Body of pancreas (tissue), 4 donors: ENCODE measurements at regions not wholly inside any gene's neighbourhood (a gene's known extent, or its start where the extent isn't known, plus 50 kb on each side); places are given as distances from the start of the nearest gene placed in this dataset.

Experiments
- POLR2A ChIP-seq, 3 donors: fragments of 450-650 bp; IDR thresholded peaks; one replicate each; pipeline ENCODE4 v1.6.1; 2016; ENCODE audit warnings: antibody characterized with exemption in 3 of 3, mild to moderate bottlenecking in 2 of 3
- TF ChIP-seq, protein P1 (sequence below), 7 experiments: fragments of 450-650 bp in 4 of 7; fragments of 200-600 bp in 3 of 7; sonication (generic) in 3 of 7; IDR thresholded peaks; one replicate each; pipeline ENCODE4 v1.5.1; 2016 to 2019; ENCODE audit warnings: antibody characterized with exemption in 7 of 7

DNA sequence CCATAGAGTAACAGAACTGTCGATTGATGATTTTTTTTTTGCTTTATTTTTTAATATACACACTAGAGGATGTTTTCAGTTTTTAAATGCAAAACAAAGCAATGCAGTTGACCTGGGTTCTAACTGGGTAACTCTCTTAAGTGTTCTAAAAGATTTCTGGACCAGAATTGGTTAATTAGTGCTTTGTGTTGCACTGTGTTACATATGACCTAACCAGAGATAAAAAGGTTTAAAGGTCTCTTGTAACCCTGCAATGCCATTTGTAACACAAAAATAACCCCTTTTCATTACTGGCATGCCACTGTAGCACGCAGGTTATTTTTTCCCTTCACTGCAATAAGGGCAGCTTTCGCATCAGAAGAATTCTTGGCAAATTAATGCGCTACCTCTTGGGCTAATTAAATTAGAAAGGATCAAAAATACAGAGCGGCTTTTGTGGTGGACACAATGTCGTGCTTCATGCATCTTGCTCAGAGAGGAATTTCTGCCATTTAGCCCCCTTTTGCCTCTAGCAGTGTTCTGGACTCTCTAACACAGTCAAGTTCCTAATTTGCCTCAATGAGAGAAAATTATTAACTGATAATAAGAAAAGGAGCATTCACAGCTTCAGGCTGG is 250.8 kb upstream of the ZEB2 start:
- TF ChIP-seq POLR2A (IDR thresholded peaks at IDR 0.05): no peak
- TF ChIP-seq, protein P1, sequence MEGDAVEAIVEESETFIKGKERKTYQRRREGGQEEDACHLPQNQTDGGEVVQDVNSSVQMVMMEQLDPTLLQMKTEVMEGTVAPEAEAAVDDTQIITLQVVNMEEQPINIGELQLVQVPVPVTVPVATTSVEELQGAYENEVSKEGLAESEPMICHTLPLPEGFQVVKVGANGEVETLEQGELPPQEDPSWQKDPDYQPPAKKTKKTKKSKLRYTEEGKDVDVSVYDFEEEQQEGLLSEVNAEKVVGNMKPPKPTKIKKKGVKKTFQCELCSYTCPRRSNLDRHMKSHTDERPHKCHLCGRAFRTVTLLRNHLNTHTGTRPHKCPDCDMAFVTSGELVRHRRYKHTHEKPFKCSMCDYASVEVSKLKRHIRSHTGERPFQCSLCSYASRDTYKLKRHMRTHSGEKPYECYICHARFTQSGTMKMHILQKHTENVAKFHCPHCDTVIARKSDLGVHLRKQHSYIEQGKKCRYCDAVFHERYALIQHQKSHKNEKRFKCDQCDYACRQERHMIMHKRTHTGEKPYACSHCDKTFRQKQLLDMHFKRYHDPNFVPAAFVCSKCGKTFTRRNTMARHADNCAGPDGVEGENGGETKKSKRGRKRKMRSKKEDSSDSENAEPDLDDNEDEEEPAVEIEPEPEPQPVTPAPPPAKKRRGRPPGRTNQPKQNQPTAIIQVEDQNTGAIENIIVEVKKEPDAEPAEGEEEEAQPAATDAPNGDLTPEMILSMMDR (IDR thresholded peaks at IDR 0.05): no peak
